SK-N-MC (cell line): ENCODE measurements at regions not wholly inside any gene's neighbourhood (a gene's known extent, or its start where the extent isn't known, plus 50 kb on each side); places are given as distances from the start of the nearest gene placed in this dataset.
"Not testable (repeated sequence)": the region's sequence is repeated elsewhere in the genome, so short reads cannot be mapped to it uniquely, and the experiment has no call there.

Source experiments
- EZH2 ChIP-seq: fragments of 200-600 bp; sonication (generic); IDR thresholded peaks from one replicate; pipeline ENCODE4 v1.6.1; 2017; ENCODE audit warnings: antibody characterized with exemption
- POLR2AphosphoS5 ChIP-seq: IDR thresholded peaks from 2 replicates; pipeline ENCODE4 v1.6.1; 2012; ENCODE audit warnings: mild to moderate bottlenecking, low read depth, low read length, borderline replicate concordance

GRCh38 chr3:197360095-197360494 lies 61.7 kb upstream of the DLG1 start:
- not testable (repeated sequence) for TF ChIP-seq EZH2, POLR2AphosphoS5
